IMR-90 (cell line): ENCODE measurements at regions not wholly inside any gene's neighbourhood (a gene's known extent, or its start where the extent isn't known, plus 50 kb on each side); places are given as distances from the start of the nearest gene placed in this dataset.

ENCODE experiments used
- ATAC-seq: fragments of 200-7000 bp; cut with Tn5 transposase; 2 replicates; pipeline ENCODE4 v1.9.1; 2020; ENCODE audit warnings: low read depth, mild to moderate bottlenecking, moderate library complexity
- BruUV-seq: library from RNA; stranded (reverse); fragments of 400-500 nt; replicated peaks from 2 replicates; lab custom pipeline; 2021; lab: Mats Ljungman, UMichigan
- CTCF ChIA-PET: fragments of 300-600 bp; formaldehyde crosslinking; extraction: SDS; loops from one replicate; lab custom pipeline; 2021; ENCODE audit warnings: antibody characterized with exemption; lab: Yijun Ruan, JAX
- POLR2A ChIA-PET: fragments of 300-600 bp; sonication (Branson Sonifier 250); formaldehyde crosslinking; loops from one replicate; lab custom pipeline; 2022; ENCODE audit warnings: antibody characterized with exemption; ENCODE audit not compliant: unreplicated experiment; lab: Charles Lee
- DNase-seq: peaks from one replicate; pipeline ENCODE4 v3.0.0; 2013
- H2AFZ ChIP-seq: replicated peaks from 2 replicates; pipeline ENCODE3; 2013; ENCODE audit warnings: low read length, mild to moderate bottlenecking; ENCODE audit not compliant: poor library complexity
- H2AK5ac ChIP-seq: 2 replicates; pipeline ENCODE4 v1.6.1; 2013; ENCODE audit warnings: low read depth, low read length, inconsistent platforms
- H2AK9ac ChIP-seq: replicated peaks from 2 replicates; pipeline ENCODE3; 2013; ENCODE audit warnings: mild to moderate bottlenecking, low read depth, low read length, moderate library complexity; ENCODE audit not compliant: poor library complexity
- H2BK120ac ChIP-seq: 2 replicates; pipeline ENCODE4 v1.6.1; 2013; ENCODE audit warnings: low read depth, low read length, inconsistent platforms
- H2BK15ac ChIP-seq: 3 replicates; pipeline ENCODE4 v1.6.1; 2013; ENCODE audit warnings: low read depth, low read length, inconsistent platforms
- H2BK20ac ChIP-seq: 2 replicates; pipeline ENCODE4 v1.6.1; 2013; ENCODE audit warnings: low read depth, mild to moderate bottlenecking, inconsistent platforms, low read length, moderate library complexity
- H2BK5ac ChIP-seq: 2 replicates; pipeline ENCODE4 v1.6.1; 2013; ENCODE audit warnings: mild to moderate bottlenecking, low read depth, low read length, inconsistent platforms; ENCODE audit not compliant: poor library complexity, severe bottlenecking
- H3K14ac ChIP-seq: replicated peaks from 2 replicates; pipeline ENCODE4 v1.6.1; 2013; ENCODE audit warnings: low read depth, low read length, inconsistent platforms
- H3K18ac ChIP-seq: 2 replicates; pipeline ENCODE4 v1.6.1; 2013; ENCODE audit warnings: low read depth, low read length, control low read depth
- H3K23ac ChIP-seq: 2 replicates; pipeline ENCODE4 v1.6.1; 2013; ENCODE audit warnings: low read depth, low read length, inconsistent platforms
- H3K27ac ChIP-seq: 2 replicates; pipeline ENCODE4 v1.5.1; 2013; ENCODE audit warnings: mild to moderate bottlenecking, control low read depth, low read length; ENCODE audit not compliant: insufficient read depth
- H3K27me3 ChIP-seq: 2 replicates; pipeline ENCODE4 v1.6.1; 2013; ENCODE audit warnings: low read length; ENCODE audit not compliant: control insufficient read depth, insufficient read depth
- H3K36me3 ChIP-seq: 2 replicates; pipeline ENCODE4 v1.6.1; 2013; ENCODE audit warnings: low read length, mixed read lengths; ENCODE audit not compliant: control insufficient read depth, insufficient read depth
- H3K4ac ChIP-seq: 2 replicates; pipeline ENCODE4 v1.6.1; 2013; ENCODE audit warnings: low read depth, low read length, inconsistent platforms
- H3K4me1 ChIP-seq: 2 replicates; pipeline ENCODE4 v1.6.1; 2013; ENCODE audit warnings: low read length, mixed read lengths; ENCODE audit not compliant: control insufficient read depth, insufficient read depth
- H3K4me2 ChIP-seq: 2 replicates; pipeline ENCODE4 v1.6.1; 2013; ENCODE audit warnings: low read depth, mild to moderate bottlenecking, control low read depth, low read length, moderate library complexity
- H3K4me3 ChIP-seq: 2 replicates; pipeline ENCODE4 v1.5.1; 2013; ENCODE audit warnings: low read depth, mild to moderate bottlenecking, control low read depth, low read length, moderate library complexity; ENCODE audit not compliant: insufficient read depth
- H3K56ac ChIP-seq: 2 replicates; pipeline ENCODE4 v1.6.1; 2013; ENCODE audit warnings: low read length, inconsistent platforms; ENCODE audit not compliant: insufficient read depth; ENCODE audit errors: extremely low read depth
- H3K79me1 ChIP-seq, 2 experiments: 2 replicates each; pipeline ENCODE4 v1.6.1; 2013; ENCODE audit warnings: low read length in 2 of 2, inconsistent platforms in 1 of 2, low read depth in 1 of 2
- H3K9ac ChIP-seq: 2 replicates; pipeline ENCODE4 v1.6.1; 2013; ENCODE audit warnings: low read depth, low read length, control low read depth
- H3K9me1 ChIP-seq: 2 replicates; pipeline ENCODE4 v1.6.1; 2013; ENCODE audit warnings: low read length, inconsistent platforms; ENCODE audit not compliant: insufficient read depth
- H3K9me3 ChIP-seq: 2 replicates; pipeline ENCODE4 v1.6.1; 2013; ENCODE audit warnings: low read length; ENCODE audit not compliant: control insufficient read depth, insufficient read depth
- H4K20me1 ChIP-seq: 2 replicates; pipeline ENCODE4 v1.6.1; 2013; ENCODE audit warnings: low read length, inconsistent platforms; ENCODE audit not compliant: insufficient read depth
- H4K5ac ChIP-seq: 2 replicates; pipeline ENCODE4 v1.6.1; 2013; ENCODE audit warnings: mild to moderate bottlenecking, low read depth, low read length, control low read depth
- H4K8ac ChIP-seq, 2 experiments: 2 replicates each; pipeline ENCODE4 v1.6.1; 2013; ENCODE audit warnings: low read depth in 2 of 2, low read length in 2 of 2, control low read depth in 1 of 2, inconsistent platforms in 1 of 2
- H4K91ac ChIP-seq: 2 replicates; pipeline ENCODE4 v1.6.1; 2013; ENCODE audit warnings: low read depth, low read length, inconsistent platforms; ENCODE audit not compliant: insufficient read depth
- CHD1 ChIP-seq: IDR thresholded peaks from 2 replicates; pipeline ENCODE4 v1.6.1; 2012; ENCODE audit warnings: low read depth, low read length, improper control_type of control experiment
- CTCF ChIP-seq: conservative IDR thresholded peaks from 2 replicates; pipeline ENCODE4 v1.5.1; 2012; ENCODE audit warnings: mild to moderate bottlenecking, low read depth, low read length, improper control_type of control experiment
- ELK1 ChIP-seq: fragments of 150-350 bp; IDR thresholded peaks from 2 replicates; pipeline ENCODE4 v1.6.1; 2016; ENCODE audit warnings: low read depth, mild to moderate bottlenecking, low read length, moderate library complexity, borderline replicate concordance
- MAFK ChIP-seq: IDR thresholded peaks from 2 replicates; pipeline ENCODE4 v1.6.1; 2012; ENCODE audit warnings: low read depth, low read length, improper control_type of control experiment
- MXI1 ChIP-seq: IDR thresholded peaks from 2 replicates; pipeline ENCODE4 v1.6.1; 2012; ENCODE audit warnings: low read depth, mild to moderate bottlenecking, low read length, moderate library complexity, borderline replicate concordance
- NFE2L2 ChIP-seq: fragments of 150-350 bp; IDR thresholded peaks from 2 replicates; pipeline ENCODE4 v1.6.1; 2016; ENCODE audit warnings: low read depth, mild to moderate bottlenecking, low read length
- POLR2A ChIP-seq: IDR thresholded peaks from 2 replicates; pipeline ENCODE4 v1.6.1; 2012; ENCODE audit warnings: mild to moderate bottlenecking, low read depth, low read length
- RAD21 ChIP-seq: IDR thresholded peaks from 2 replicates; pipeline ENCODE4 v1.6.1; 2012; ENCODE audit warnings: low read length, improper control_type of control experiment
- RFX5 ChIP-seq: IDR thresholded peaks from 2 replicates; pipeline ENCODE4 v1.8.0; 2012; ENCODE audit warnings: low read depth, mild to moderate bottlenecking, low read length, moderate library complexity
- SMC3 ChIP-seq: fragments of 150-350 bp; IDR thresholded peaks from 2 replicates; pipeline ENCODE4 v1.6.1; 2016; ENCODE audit warnings: low read depth, mild to moderate bottlenecking, antibody characterized with exemption, low read length, moderate library complexity
- USF2 ChIP-seq: fragments of 150-350 bp; IDR thresholded peaks from 2 replicates; pipeline ENCODE4 v1.6.1; 2017; ENCODE audit warnings: mild to moderate bottlenecking, antibody characterized with exemption, low read length, low read depth
- WGBS, 2 experiments: methylation state at CpG; one replicate each; pipeline versions ENCODE4 v1.1.5 to v1.1.7; 2013; ENCODE audit warnings: missing lambda C conversion rate in 2 of 2; ENCODE audit not compliant: insufficient read length in 1 of 2; ENCODE audit errors: extremely low coverage in 2 of 2; 5-methylcytosine and 5-hydroxymethylcytosine counted together
- dilution Hi-C: fragments of 300-500 bp; cut with HindIII; formaldehyde crosslinking; loops from one replicate; pipeline ENCODE4 v1.14.3; 2018; ENCODE audit warnings: low sequenced_read_pairs; ENCODE audit not compliant: unreplicated experiment
- in situ Hi-C: fragments of 300-500 bp; cut with MboI; formaldehyde crosslinking; loops from 3 replicates; pipeline ENCODE4 v1.14.3; 2019; ENCODE audit warnings: low sequenced_read_pairs, inconsistent platforms, mixed read lengths
- intact Hi-C: fragments of 100-400 bp; cut with micrococcal nuclease; formaldehyde crosslinking; loops from 2 replicates; pipeline ENCODE4 v1.10.0; 2022

- Histone ChIP-seq H2AK5ac (no peak overlapping the region), H4K20me1 (no peaks in the 10 kb centered on the region; the same call in 1 of the 2 replicates), H3K4me2 (no peak overlapping the region), H3K4ac (no peak overlapping the region), H3K79me1 (no peaks in the 10 kb centered on the region), H3K56ac (no peak overlapping the region), H3K9ac (no peak overlapping the region), H3K27me3 (peaks cover 2% of the 10 kb centered on the region; the same call in 1 of the 2 replicates), H2AK9ac (no peak overlapping the region), H3K36me3 (no peaks in the 10 kb centered on the region), H3K9me3 (peaks cover 11% of the 10 kb centered on the region), H3K4me1 (no peaks in the 10 kb centered on the region), H4K5ac (no peak overlapping the region), H3K18ac (no peak overlapping the region), H4K8ac (no peak overlapping the region), H3K9me1 (no peaks in the 10 kb centered on the region), H2BK15ac (no peak overlapping the region), H3K4me3 (no peak overlapping the region), H4K91ac (no peak overlapping the region), H2BK120ac (no peak overlapping the region), H3K23ac (no peak overlapping the region), H3K14ac (no peak overlapping the region), H2BK5ac (peak overlapping the region; percentile 56), H3K27ac (no peak overlapping the region), H2BK20ac (no peak overlapping the region), H2AFZ (no peak overlapping the region)
- no peak for TF ChIP-seq RFX5
- TF ChIP-seq CHD1, result no peak
- no peak for TF ChIP-seq MAFK
- TF ChIP-seq MXI1, result no peak
- no peak for TF ChIP-seq NFE2L2
- no peak for TF ChIP-seq RAD21
- no peak for TF ChIP-seq ELK1
- TF ChIP-seq SMC3, result no peak
- TF ChIP-seq CTCF, result no peak
- TF ChIP-seq POLR2A, result no peak
- no peak for TF ChIP-seq USF2
- no peak for ATAC-seq
- DNase-seq, result no peak
- dilution Hi-C loops, result no loop called here
- ChIA-PET POLR2A (no interaction called here), CTCF (no interaction called here)
- intact Hi-C loops, result loop anchor here (10.0 kb wide), 1 partner anchor 164 kb away; no protein-coding TSS in a partner anchor
- 100% methylated on average over 1 of the region's 1 CpG; no CpG with 5 or more reads in 1 of the 2 experiments for whole genome bisulfite sequencing, 2 experiments
- in situ Hi-C loops, result no loop called here
- BruUV-seq, result no TSS peak
Measured at GRCh38 chr2:238520359-238520886, 93.7 kb downstream of the ASB1 start.
